Endothelial cell (in vitro differentiated cells): ENCODE measurements at regions not wholly inside any gene's neighbourhood (a gene's known extent, or its start where the extent isn't known, plus 50 kb on each side); places are given as distances from the start of the nearest gene placed in this dataset.

ENCODE experiments used
- DNase-seq: peaks from one replicate; pipeline ENCODE4 v3.0.0; 2021; ENCODE audit warnings: low spot score
- H3K27ac Mint-ChIP-seq: one replicate; pipeline ENCODE4 v1.8.0; 2021; ENCODE audit warnings: mixed read lengths, inconsistent platforms; ENCODE audit not compliant: unreplicated experiment
- H3K27me3 Mint-ChIP-seq: one replicate; pipeline ENCODE4 v1.8.0; 2021; ENCODE audit warnings: mild to moderate bottlenecking, moderate library complexity, mixed read lengths, inconsistent platforms; ENCODE audit not compliant: unreplicated experiment
- H3K36me3 Mint-ChIP-seq: one replicate; pipeline ENCODE4 v1.8.0; 2021; ENCODE audit warnings: mild to moderate bottlenecking, low read depth, mixed read lengths, inconsistent platforms; ENCODE audit not compliant: unreplicated experiment
- H3K4me1 Mint-ChIP-seq: one replicate; pipeline ENCODE4 v1.8.0; 2021; ENCODE audit warnings: mild to moderate bottlenecking, mixed read lengths, inconsistent platforms; ENCODE audit not compliant: unreplicated experiment
- H3K4me3 Mint-ChIP-seq: one replicate; pipeline ENCODE4 v1.8.0; 2021; ENCODE audit warnings: mild to moderate bottlenecking, mixed read lengths, inconsistent platforms; ENCODE audit not compliant: unreplicated experiment
- H3K9me3 Mint-ChIP-seq: one replicate; pipeline ENCODE4 v1.8.0; 2021; ENCODE audit warnings: mixed read lengths, inconsistent platforms; ENCODE audit not compliant: unreplicated experiment
- TF ChIP-seq, protein P1 (sequence below): fragments of 200-600 bp; sonication (generic); IDR thresholded peaks from one replicate; pipeline ENCODE4 v1.5.0; 2021; ENCODE audit warnings: antibody characterized with exemption; ENCODE audit not compliant: unreplicated experiment

DNA sequence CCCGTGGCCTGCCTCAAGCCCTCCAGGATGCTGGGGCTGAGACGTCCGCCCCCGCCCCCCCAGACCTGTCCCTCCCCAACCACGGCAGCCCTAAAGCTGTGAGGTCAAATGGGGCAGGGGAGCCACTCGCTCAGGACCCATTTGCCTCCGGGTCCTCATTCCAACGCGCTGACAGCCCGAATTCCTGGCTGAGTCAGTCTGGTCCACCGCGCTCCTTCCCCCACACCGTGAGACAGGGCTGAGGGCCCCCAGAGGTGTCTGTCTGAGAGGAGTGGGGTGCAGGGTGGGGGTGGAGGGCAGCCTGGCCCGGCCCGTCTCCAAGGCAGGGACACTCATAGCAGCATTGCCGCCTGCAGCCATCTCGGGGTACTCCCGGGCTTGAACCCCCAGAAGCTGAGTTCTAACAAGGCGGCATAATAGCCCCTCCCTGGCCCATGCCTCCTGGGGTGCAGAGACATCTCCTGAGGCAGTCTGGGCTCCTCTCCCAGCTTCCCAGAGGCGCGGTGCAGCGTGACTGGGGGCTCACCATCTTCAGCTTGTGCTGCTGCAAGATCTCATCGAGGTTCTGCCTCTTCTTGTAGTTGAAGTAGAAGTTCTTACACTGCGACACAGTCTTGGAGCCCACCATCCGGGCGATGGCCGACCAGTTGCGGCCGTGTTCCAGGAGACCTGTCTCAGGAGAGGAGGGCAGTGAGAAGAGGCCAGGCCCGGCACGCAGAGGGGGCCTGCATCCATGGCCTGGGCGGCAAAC lies 90.5 kb downstream of the RFLNA start:
- H3K9me3 Mint-ChIP-seq, result no peaks in the 10 kb centered on the region
- peaks cover 21% of the 10 kb centered on the region for H3K4me1 Mint-ChIP-seq
- TF ChIP-seq, protein P1, sequence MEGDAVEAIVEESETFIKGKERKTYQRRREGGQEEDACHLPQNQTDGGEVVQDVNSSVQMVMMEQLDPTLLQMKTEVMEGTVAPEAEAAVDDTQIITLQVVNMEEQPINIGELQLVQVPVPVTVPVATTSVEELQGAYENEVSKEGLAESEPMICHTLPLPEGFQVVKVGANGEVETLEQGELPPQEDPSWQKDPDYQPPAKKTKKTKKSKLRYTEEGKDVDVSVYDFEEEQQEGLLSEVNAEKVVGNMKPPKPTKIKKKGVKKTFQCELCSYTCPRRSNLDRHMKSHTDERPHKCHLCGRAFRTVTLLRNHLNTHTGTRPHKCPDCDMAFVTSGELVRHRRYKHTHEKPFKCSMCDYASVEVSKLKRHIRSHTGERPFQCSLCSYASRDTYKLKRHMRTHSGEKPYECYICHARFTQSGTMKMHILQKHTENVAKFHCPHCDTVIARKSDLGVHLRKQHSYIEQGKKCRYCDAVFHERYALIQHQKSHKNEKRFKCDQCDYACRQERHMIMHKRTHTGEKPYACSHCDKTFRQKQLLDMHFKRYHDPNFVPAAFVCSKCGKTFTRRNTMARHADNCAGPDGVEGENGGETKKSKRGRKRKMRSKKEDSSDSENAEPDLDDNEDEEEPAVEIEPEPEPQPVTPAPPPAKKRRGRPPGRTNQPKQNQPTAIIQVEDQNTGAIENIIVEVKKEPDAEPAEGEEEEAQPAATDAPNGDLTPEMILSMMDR, result no peak
- no peaks in the 10 kb centered on the region for H3K36me3 Mint-ChIP-seq
- no peak for DNase-seq
- no peak overlapping the region for H3K27ac Mint-ChIP-seq
- H3K27me3 Mint-ChIP-seq, result peaks cover 13% of the 10 kb centered on the region
- H3K4me3 Mint-ChIP-seq, result no peak overlapping the region

DNA sequence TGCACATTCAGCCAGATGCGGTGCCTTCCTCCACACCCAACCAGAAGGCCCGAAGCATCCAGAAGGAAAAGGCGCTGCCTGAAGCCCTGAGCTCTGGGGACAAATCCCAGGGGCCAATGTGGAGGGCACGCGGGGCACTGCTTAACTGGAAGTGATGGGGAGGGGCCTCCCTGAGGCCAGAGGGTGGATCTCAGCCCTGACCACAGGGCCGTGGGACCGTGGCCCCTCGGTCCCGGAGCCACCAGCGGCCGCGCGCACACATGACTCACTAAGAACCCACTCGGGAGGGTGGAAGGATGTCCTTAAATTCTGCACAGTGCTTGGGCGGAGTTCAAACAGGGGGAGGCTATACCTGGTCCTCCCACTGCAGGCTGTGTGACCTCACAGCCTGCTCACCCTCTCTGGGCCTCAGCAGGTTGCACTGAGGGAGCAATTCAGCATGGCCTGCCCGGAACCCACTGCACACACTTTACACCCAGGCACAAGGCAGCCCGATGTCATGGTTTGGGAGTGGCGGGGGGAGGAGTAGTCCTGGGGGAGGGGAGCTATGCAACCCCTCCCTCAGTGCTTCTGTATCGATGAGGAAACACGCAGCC lies 89.5 kb downstream of the RFLNA start:
- no peak overlapping the region for H3K4me3 Mint-ChIP-seq
- H3K4me1 Mint-ChIP-seq, result peaks cover 23% of the 10 kb centered on the region
- peaks cover 3% of the 10 kb centered on the region for H3K36me3 Mint-ChIP-seq
- H3K27ac Mint-ChIP-seq, result peak overlapping the region; percentile 20
- H3K9me3 Mint-ChIP-seq, result no peaks in the 10 kb centered on the region
- peaks cover 11% of the 10 kb centered on the region for H3K27me3 Mint-ChIP-seq
- DNase-seq, result no peak
- TF ChIP-seq, protein P1, result no peak

DNA sequence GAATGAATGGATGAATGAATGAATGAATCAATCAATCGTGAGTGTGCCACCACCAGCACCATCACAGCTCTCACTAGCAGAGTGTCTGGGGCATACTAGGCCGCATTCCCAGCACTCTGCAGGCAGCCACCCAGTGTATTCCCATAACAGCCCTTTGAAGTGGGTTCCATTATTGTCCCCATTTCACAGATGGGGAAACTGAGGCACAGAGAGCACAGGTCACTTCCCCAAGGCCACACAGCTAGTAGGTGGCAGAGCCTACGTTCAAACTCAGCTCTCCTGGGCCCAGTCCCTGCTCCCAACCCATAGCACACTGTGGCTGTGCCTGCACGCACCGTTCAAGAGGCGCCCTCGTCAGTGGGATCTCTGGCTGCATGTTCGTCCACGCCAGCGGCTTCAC lies 88.1 kb downstream of the RFLNA start:
- no peak overlapping the region for H3K27ac Mint-ChIP-seq
- TF ChIP-seq, protein P1, result no peak
- peaks cover 8% of the 10 kb centered on the region for H3K36me3 Mint-ChIP-seq
- no peaks in the 10 kb centered on the region for H3K9me3 Mint-ChIP-seq
- H3K27me3 Mint-ChIP-seq, result peaks cover 13% of the 10 kb centered on the region
- no peak overlapping the region for H3K4me3 Mint-ChIP-seq
- H3K4me1 Mint-ChIP-seq, result peaks cover 23% of the 10 kb centered on the region
- no peak for DNase-seq

DNA sequence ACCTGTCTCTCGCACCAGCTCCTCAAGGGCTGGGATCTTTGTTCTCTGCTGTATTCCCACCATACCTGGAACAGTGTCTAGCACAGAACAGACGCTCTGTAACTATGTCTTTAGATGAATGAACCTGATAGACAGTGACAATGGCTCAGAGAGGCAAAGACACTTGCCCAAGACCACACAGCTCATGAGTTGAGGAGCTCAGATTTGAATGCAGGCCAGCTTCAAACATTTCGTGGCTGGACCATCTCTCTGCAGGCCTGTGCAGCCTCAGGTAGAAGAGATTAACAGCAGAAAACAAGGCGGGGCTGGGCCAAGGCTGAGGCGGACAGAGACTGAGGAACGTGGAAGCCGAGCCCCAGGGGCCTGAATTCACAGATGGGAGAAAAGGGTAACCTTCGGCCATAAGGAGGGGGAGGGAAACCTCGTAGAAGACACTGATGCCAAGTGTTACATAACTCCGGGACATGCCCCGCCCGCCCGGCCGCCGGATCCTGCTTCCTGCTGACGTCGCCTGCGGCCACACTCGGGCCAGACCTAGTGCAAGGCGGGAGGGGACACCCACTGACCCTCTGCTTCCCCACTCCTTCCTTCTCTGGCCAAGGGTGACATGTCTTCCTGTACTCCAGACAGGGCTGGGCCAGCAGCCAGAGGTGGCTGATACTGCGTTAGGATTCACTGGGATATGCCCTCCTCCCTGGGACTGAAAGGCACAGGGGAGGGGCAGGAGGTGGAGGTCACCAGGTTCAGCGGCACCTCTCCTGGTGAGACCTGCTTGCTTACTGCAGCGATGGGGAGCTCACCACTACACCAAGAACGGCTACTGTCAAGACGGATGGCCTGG lies 86.8 kb downstream of the RFLNA start:
- H3K4me1 Mint-ChIP-seq, result peaks cover 25% of the 10 kb centered on the region
- H3K4me3 Mint-ChIP-seq, result peak overlapping the region; percentile 3
- peak overlapping the region; percentile 96 for H3K27ac Mint-ChIP-seq
- no peaks in the 10 kb centered on the region for H3K9me3 Mint-ChIP-seq
- no peak for DNase-seq
- peaks cover 12% of the 10 kb centered on the region for H3K36me3 Mint-ChIP-seq
- TF ChIP-seq, protein P1, result no peak
- peaks cover 13% of the 10 kb centered on the region for H3K27me3 Mint-ChIP-seq
